ENCODE measurements at regions not wholly inside any gene's neighbourhood (a gene's known extent, or its start where the extent isn't known, plus 50 kb on each side); places are given as distances from the start of the nearest gene placed in this dataset.

DNA sequence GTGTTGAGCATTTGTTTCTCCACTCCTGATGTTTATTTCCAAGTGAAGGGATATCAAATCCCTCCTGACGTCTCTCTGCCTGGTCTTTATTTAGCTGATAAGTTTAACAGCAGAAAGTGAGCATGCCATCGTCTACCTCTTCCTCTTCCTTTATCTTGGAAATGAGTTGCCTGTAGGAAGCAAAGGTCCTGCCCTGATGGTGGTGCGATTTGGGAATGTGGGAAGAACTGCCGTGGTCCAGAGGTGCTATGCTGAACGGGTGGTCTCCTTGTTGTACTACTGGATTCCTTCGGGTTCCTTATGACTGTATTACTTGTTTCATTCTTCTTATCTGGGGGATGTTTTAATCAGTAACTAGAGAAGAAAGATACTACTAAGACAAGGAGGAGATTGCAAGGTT lies 217.5 kb downstream of the PMAIP1 start:
- Histone ChIP-seq H3K4me3 (ENCODE audit: extremely low read depth in 1 of 4, insufficient read depth in 2 of 4, low read depth in 3 of 4, low read length in 4 of 4) (no peak overlapping the region), H3K18ac (ENCODE audit: extremely low read depth, low read length) (no peak overlapping the region), H3K4ac (replicated peaks; ENCODE audit: insufficient read length, low read depth, low read length) (no peak overlapping the region), H2BK15ac (ENCODE audit: low read length) (no peak overlapping the region), H3K79me2 (ENCODE audit: control insufficient read depth in 1 of 2, insufficient read depth in 2 of 2, low read length in 2 of 2) (no peaks in the 10 kb centered on the region), H4K20me1 (replicated peaks in 1 of 2; ENCODE audit: control insufficient read depth in 1 of 2, insufficient read depth in 2 of 2, low read length in 2 of 2) (no peaks in the 10 kb centered on the region), H4K8ac (ENCODE audit: extremely low read depth, insufficient read depth, low read length) (no peak overlapping the region), H3K27me3 (replicated peaks in 1 of 4; ENCODE audit: control insufficient read depth in 3 of 4, extremely low read depth in 1 of 4, insufficient read depth in 3 of 4, low read length in 3 of 4) (no peaks in the 10 kb centered on the region), H3K56ac (replicated peaks; ENCODE audit: insufficient read length, low read depth, low read length) (no peak overlapping the region), H3K27ac (ENCODE audit: low read depth, low read length) (no peak overlapping the region), H2BK12ac (ENCODE audit: low read depth, low read length) (no peak overlapping the region), H4K91ac (replicated peaks; ENCODE audit: insufficient read length, low read length) (no peak overlapping the region), H3K14ac (ENCODE audit: insufficient read length) (no peak overlapping the region), H3K23ac (ENCODE audit: insufficient read length) (no peak overlapping the region), H3K9me3 (ENCODE audit: insufficient read depth in 2 of 2, low read depth in 1 of 2, low read length in 1 of 2) (no peaks in the 10 kb centered on the region), H3K36me3 (ENCODE audit: control insufficient read depth in 2 of 4, insufficient read depth in 4 of 4, low read length in 3 of 4) (no peaks in the 10 kb centered on the region), H2BK5ac (ENCODE audit: low read depth, low read length) (no peak overlapping the region), H3K23me2 (ENCODE audit: low read depth, low read length) (no peaks in the 10 kb centered on the region), H2AK5ac (ENCODE audit: low read depth, low read length) (no peak overlapping the region), H4K5ac (ENCODE audit: insufficient read length, low read depth, low read length) (no peak overlapping the region), H3K4me2 (ENCODE audit: insufficient read depth in 1 of 2, low read depth in 2 of 2, low read length in 2 of 2) (no peak overlapping the region), H3K79me1 (ENCODE audit: low read depth, low read length) (no peaks in the 10 kb centered on the region), H2BK120ac (replicated peaks; ENCODE audit: low read depth, low read length) (no peak overlapping the region), H3K9ac (replicated peaks in 1 of 4; ENCODE audit: extremely low read depth in 1 of 4, low read depth in 3 of 4, low read length in 3 of 4) (no peak overlapping the region), H2BK20ac (ENCODE audit: low read length) (no peak overlapping the region), H2AFZ (ENCODE audit: low read length) (0 out of 2 replicates have a peak overlapping the region, but pooled peaks have one; percentile 85), H3K4me1 (replicated peaks in 1 of 4; ENCODE audit: control insufficient read depth in 3 of 4, insufficient read depth in 4 of 4, low read length in 3 of 4) (peaks cover 0 to 2% (median 0%) of the 10 kb centered on the region in 4 experiments; a peak in 2 of 7 replicates)
- CTCF ChIA-PET (ENCODE audit: partially characterized antibody): interaction anchor here (1.2 kb wide), 1 partner anchor 129 kb away, joined by 4 read pairs; no protein-coding TSS in a partner anchor
- DNase-seq (ENCODE audit: low read depth in 1 of 2, low spot score in 2 of 2): no peak
- 69% methylated on average over 6 of the region's 6 CpGs; no CpG with 5 or more reads in 1 of the 2 experiments for WGBS, 2 experiments (ENCODE audit: extremely low coverage in 1 of 2, insufficient coverage in 1 of 2, insufficient read length in 1 of 2, insufficient replicate concordance in 2 of 2, low coverage in 1 of 2, low lambda C conversion rate in 2 of 2, missing lambda C conversion rate in 1 of 2)
- FAIRE-seq: no peak
- POLR2A ChIA-PET (ENCODE audit: partially characterized antibody): no interaction called here
- no peak for TF ChIP-seq SRF (IDR thresholded peaks at IDR 0.05; ENCODE audit: low read depth, low read length)
- TF ChIP-seq SP1 (IDR thresholded peaks at IDR 0.05; ENCODE audit: low read depth, low read length): no peak

Measured in H1 (cell line).